ENCODE measurements at regions not wholly inside any gene's neighbourhood (a gene's known extent, or its start where the extent isn't known, plus 50 kb on each side); places are given as distances from the start of the nearest gene placed in this dataset.

DNA sequence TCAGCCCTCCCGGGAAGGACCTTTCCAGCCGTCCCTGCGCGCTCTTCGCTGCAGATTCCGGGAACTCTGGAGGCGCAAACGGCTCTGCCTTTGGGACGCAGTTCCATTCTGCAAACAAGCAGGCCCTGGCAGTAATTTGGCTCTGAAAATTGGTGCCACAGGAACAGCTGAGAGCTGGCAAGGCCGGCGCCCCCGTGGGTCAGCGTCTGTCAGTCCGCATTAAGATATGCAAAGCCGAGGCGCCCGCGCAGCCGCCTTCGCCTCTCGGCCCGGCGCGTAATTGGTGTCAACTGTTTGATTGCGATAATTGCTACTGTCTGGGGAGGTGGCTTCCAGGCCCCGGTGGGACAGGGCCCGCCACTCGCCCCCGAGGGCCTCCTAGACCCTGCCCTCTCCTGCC lies 73.6 kb downstream of the NCR2 start:
- no peak for ATAC-seq
- H3K27ac ChIP-seq = no peak overlapping the region
- DNase-seq = no peak
- H3K36me3 ChIP-seq = no peaks in the 10 kb centered on the region
- H3K4me3 ChIP-seq = no peak overlapping the region
- FAIRE-seq = no peak
- no peaks in the 10 kb centered on the region for H3K9me3 ChIP-seq
- no peaks in the 10 kb centered on the region for H3K4me1 ChIP-seq
- TF ChIP-seq, protein P1, sequence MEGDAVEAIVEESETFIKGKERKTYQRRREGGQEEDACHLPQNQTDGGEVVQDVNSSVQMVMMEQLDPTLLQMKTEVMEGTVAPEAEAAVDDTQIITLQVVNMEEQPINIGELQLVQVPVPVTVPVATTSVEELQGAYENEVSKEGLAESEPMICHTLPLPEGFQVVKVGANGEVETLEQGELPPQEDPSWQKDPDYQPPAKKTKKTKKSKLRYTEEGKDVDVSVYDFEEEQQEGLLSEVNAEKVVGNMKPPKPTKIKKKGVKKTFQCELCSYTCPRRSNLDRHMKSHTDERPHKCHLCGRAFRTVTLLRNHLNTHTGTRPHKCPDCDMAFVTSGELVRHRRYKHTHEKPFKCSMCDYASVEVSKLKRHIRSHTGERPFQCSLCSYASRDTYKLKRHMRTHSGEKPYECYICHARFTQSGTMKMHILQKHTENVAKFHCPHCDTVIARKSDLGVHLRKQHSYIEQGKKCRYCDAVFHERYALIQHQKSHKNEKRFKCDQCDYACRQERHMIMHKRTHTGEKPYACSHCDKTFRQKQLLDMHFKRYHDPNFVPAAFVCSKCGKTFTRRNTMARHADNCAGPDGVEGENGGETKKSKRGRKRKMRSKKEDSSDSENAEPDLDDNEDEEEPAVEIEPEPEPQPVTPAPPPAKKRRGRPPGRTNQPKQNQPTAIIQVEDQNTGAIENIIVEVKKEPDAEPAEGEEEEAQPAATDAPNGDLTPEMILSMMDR (IDR thresholded peaks at IDR 0.05) = no peak
- H3K27me3 ChIP-seq = no peaks in the 10 kb centered on the region
- WGBS, 2 donors = 53 to 63% methylated on average over 29 of the region's 29 CpGs
- intact Hi-C loops (cut with DNase I) = no loop called here

GRCh38 chr6:41409489-41409888 lies 74.1 kb downstream of the NCR2 start:
- no peak for DNase-seq
- no peak overlapping the region for H3K4me3 ChIP-seq
- intact Hi-C loops (cut with DNase I) = no loop called here
- TF ChIP-seq, protein P1 (IDR thresholded peaks at IDR 0.05) = no peak
- FAIRE-seq = no peak
- no peak overlapping the region for H3K27ac ChIP-seq
- 73 to 76% methylated on average over 4 to 5 of the region's 5 CpGs for WGBS, 2 donors
- no peaks in the 10 kb centered on the region for H3K4me1 ChIP-seq
- no peaks in the 10 kb centered on the region for H3K36me3 ChIP-seq
- H3K27me3 ChIP-seq = no peaks in the 10 kb centered on the region
- H3K9me3 ChIP-seq = no peaks in the 10 kb centered on the region
- no peak for ATAC-seq

GRCh38 chr6:41411961-41412360 lies 76.6 kb downstream of the NCR2 start:
- no peaks in the 10 kb centered on the region for H3K4me1 ChIP-seq
- no peak for FAIRE-seq
- intact Hi-C loops (cut with DNase I) = no loop called here
- DNase-seq = no peak
- H3K9me3 ChIP-seq = no peaks in the 10 kb centered on the region
- no peak overlapping the region for H3K27ac ChIP-seq
- no peak for ATAC-seq
- 87 to 89% methylated on average over 5 of the region's 5 CpGs for WGBS, 2 donors
- no peaks in the 10 kb centered on the region for H3K36me3 ChIP-seq
- H3K4me3 ChIP-seq = no peak overlapping the region
- H3K27me3 ChIP-seq = no peaks in the 10 kb centered on the region
- TF ChIP-seq, protein P1 (IDR thresholded peaks at IDR 0.05) = no peak

DNA sequence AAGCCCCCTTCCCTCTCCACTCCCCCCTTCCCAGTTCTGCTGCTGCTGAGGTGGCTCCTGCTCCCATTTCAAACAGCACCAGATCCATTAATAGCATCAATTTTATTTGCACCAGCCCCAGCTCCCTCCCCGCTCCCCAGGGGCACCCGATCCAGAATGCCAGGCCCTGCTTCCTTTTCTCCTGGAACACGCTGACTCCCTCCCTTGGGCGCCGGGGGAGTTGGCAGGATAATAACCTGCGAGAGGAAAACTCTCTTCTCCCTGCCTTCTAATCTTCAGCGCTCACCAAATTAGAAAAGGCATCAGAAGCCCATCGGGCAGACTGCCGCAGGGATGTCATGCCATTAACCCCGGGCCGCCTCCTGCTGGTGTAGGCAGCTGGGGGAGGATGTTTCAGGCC lies 77.8 kb downstream of the NCR2 start:
- FAIRE-seq (no peak), ATAC-seq (no peak), DNase-seq (no peak)
- H3K36me3 ChIP-seq = no peaks in the 10 kb centered on the region
- intact Hi-C loops (cut with DNase I) = no loop called here
- H3K27ac ChIP-seq = no peak overlapping the region
- H3K4me3 ChIP-seq = no peak overlapping the region
- TF ChIP-seq, protein P1 (IDR thresholded peaks at IDR 0.05) = no peak
- no peaks in the 10 kb centered on the region for H3K4me1 ChIP-seq
- WGBS, 2 donors = 74 to 86% methylated on average over 11 of the region's 11 CpGs
- H3K9me3 ChIP-seq = no peaks in the 10 kb centered on the region
- H3K27me3 ChIP-seq = no peaks in the 10 kb centered on the region

DNA sequence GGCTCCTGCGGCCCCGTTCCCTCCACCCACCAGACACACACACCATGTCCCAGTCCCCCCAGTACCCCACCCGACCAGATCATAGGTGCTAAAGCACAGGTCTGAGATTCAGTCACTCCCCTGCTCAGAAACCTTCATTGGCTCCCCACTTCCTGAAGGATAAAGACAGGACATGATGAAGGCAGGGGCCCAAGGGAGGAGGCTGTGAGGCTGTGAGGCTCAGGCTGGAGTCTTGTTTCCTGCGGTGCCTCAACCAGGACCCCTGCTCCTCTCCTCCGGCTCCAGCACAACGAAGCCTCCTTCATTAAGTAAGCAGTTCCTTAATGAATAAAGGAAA lies 81.1 kb downstream of the NCR2 start:
- intact Hi-C loops (cut with DNase I) = no loop called here
- TF ChIP-seq, protein P1 (IDR thresholded peaks at IDR 0.05) = no peak
- WGBS, 2 donors = 71 to 74% methylated on average over 6 of the region's 6 CpGs
- no peak for ATAC-seq
- H3K27ac ChIP-seq = no peak overlapping the region
- H3K36me3 ChIP-seq = no peaks in the 10 kb centered on the region
- no peak overlapping the region for H3K4me3 ChIP-seq
- FAIRE-seq = no peak
- H3K27me3 ChIP-seq = no peaks in the 10 kb centered on the region
- H3K4me1 ChIP-seq = no peaks in the 10 kb centered on the region
- DNase-seq = no peak
- H3K9me3 ChIP-seq = no peaks in the 10 kb centered on the region

Data from pancreas (tissue), 10 donors.